GM12878 (cell line): ENCODE measurements at regions not wholly inside any gene's neighbourhood (a gene's known extent, or its start where the extent isn't known, plus 50 kb on each side); places are given as distances from the start of the nearest gene placed in this dataset.

Source experiments
- ATAC-seq: fragments of 200-7000 bp; cut with Tn5 transposase; 3 replicates; pipeline ENCODE4 v1.9.1; 2020; ENCODE audit warnings: mild to moderate bottlenecking, moderate library complexity
- BruUV-seq: library from RNA; stranded (reverse); fragments of 400-500 nt; replicated peaks from 2 replicates; lab custom pipeline; 2021; lab: Mats Ljungman, UMichigan
- CTCF ChIA-PET: fragments of 300-600 bp; sonication (Branson Sonifier 250); formaldehyde crosslinking; extraction: SDS; loops from one replicate; lab custom pipeline; 2021; ENCODE audit warnings: inconsistent platforms; lab: Yijun Ruan, JAX
- POLR2A ChIA-PET: fragments of 350-600 bp; formaldehyde crosslinking; extraction: SDS; loops from one replicate; lab custom pipeline; 2021; ENCODE audit warnings: inconsistent platforms; lab: Charles Lee
- RAD21 ChIA-PET: fragments of 300-600 bp; sonication (Branson Sonifier 250); formaldehyde crosslinking; loops from one replicate; lab custom pipeline; 2023; ENCODE audit warnings: antibody characterized with exemption; ENCODE audit not compliant: unreplicated experiment; lab: Charles Lee
- SMC1A ChIA-PET: fragments of 300-600 bp; sonication (Branson Sonifier 250); formaldehyde crosslinking; loops from one replicate; lab custom pipeline; 2023; ENCODE audit not compliant: unreplicated experiment, uncharacterized antibody; lab: Charles Lee
- DNase-seq: peaks from one replicate; pipeline ENCODE4 v3.0.0-alpha.2; 2011; ENCODE audit warnings: low read depth, low spot score
- FAIRE-seq: peaks from 3 replicates; lab custom pipeline; 2011; peaks lifted over from hg19 to GRCh38; lab: Jason Lieb, UNC
- H2AFZ ChIP-seq: 2 replicates; pipeline ENCODE4 v1.6.0; 2011; ENCODE audit warnings: low read depth, low read length, control low read depth; ENCODE audit not compliant: control insufficient read depth
- H3K27ac ChIP-seq: 2 replicates; pipeline ENCODE4 v1.5.1; 2011; ENCODE audit warnings: control low read depth; ENCODE audit not compliant: control insufficient read depth, insufficient read depth
- H3K27me3 ChIP-seq, 2 experiments: replicated peaks in 1 of 2; 2 replicates each; pipeline versions ENCODE4 v1.6.0 to v1.6.1; 2011; ENCODE audit warnings: low read length in 1 of 2; ENCODE audit not compliant: control insufficient read depth in 2 of 2, insufficient read depth in 2 of 2
- H3K36me3 ChIP-seq, 2 experiments: 2 replicates each; pipeline ENCODE4 v1.5.1; 2011; ENCODE audit warnings: low read length in 1 of 2; ENCODE audit not compliant: control insufficient read depth in 2 of 2, insufficient read depth in 2 of 2
- H3K4me1 ChIP-seq: 2 replicates; pipeline ENCODE4 v1.6.1; 2011; ENCODE audit warnings: mild to moderate bottlenecking, low read length, moderate library complexity, mixed read lengths; ENCODE audit not compliant: control insufficient read depth, insufficient read depth
- H3K4me2 ChIP-seq: 2 replicates; pipeline ENCODE4 v1.6.0; 2011; ENCODE audit warnings: control low read depth; ENCODE audit not compliant: control insufficient read depth, insufficient read depth
- H3K4me3 ChIP-seq: fragments of 200-600 bp; sonication (generic); 2 replicates; pipeline ENCODE4 v1.5.1; 2016
- H3K79me2 ChIP-seq: 2 replicates; pipeline ENCODE4 v1.6.0; 2011; ENCODE audit warnings: low read length; ENCODE audit not compliant: control insufficient read depth, insufficient read depth
- H3K9ac ChIP-seq: 2 replicates; pipeline ENCODE4 v1.8.0; 2011; ENCODE audit warnings: low read length, control low read depth, mixed read lengths; ENCODE audit not compliant: control insufficient read depth, insufficient read depth
- H3K9me3 ChIP-seq: replicated peaks from 3 replicates; pipeline ENCODE4 v1.5.1; 2011; ENCODE audit warnings: mild to moderate bottlenecking, low read length; ENCODE audit not compliant: control insufficient read depth, insufficient read depth
- H4K20me1 ChIP-seq: 2 replicates; pipeline ENCODE4 v1.6.0; 2011; ENCODE audit not compliant: control insufficient read depth, insufficient read depth
- BACH1 ChIP-seq: fragments of 450-650 bp; IDR thresholded peaks from 2 replicates; pipeline ENCODE4 v1.6.1; 2017; ENCODE audit warnings: mild to moderate bottlenecking, borderline replicate concordance
- BCL11A ChIP-seq: IDR thresholded peaks from 2 replicates; pipeline ENCODE4 v1.6.1; 2011; ENCODE audit warnings: low read depth, low read length
- CHD4 ChIP-seq: fragments of 200-600 bp; sonication (generic); IDR thresholded peaks from 2 replicates; pipeline ENCODE4 v1.6.1; 2016; ENCODE audit warnings: mild to moderate bottlenecking
- EED ChIP-seq: sonication (generic); IDR thresholded peaks from 2 replicates; pipeline ENCODE4 v1.6.1; 2016; ENCODE audit warnings: antibody characterized with exemption, low read depth
- HDAC2 ChIP-seq: fragments of 200-600 bp; sonication (generic); IDR thresholded peaks from 2 replicates; pipeline ENCODE4 v1.6.1; 2017
- KDM1A ChIP-seq: fragments of 200-600 bp; sonication (generic); IDR thresholded peaks from 2 replicates; pipeline ENCODE4 v1.6.1; 2016; ENCODE audit warnings: borderline replicate concordance
- MYB ChIP-seq: fragments of 150-350 bp; IDR thresholded peaks from 2 replicates; pipeline ENCODE4 v1.6.1; 2014; ENCODE audit warnings: mild to moderate bottlenecking, low read depth, low read length, borderline replicate concordance
- NFXL1 ChIP-seq: fragments of 450-650 bp; IDR thresholded peaks from 2 replicates; pipeline ENCODE4 v1.6.1; 2017; ENCODE audit warnings: antibody characterized with exemption, mild to moderate bottlenecking, borderline replicate concordance
- PAX5 ChIP-seq: IDR thresholded peaks from 2 replicates; pipeline ENCODE4 v1.6.1; 2011; ENCODE audit warnings: low read depth, low read length, borderline replicate concordance
- POU2F2 ChIP-seq: IDR thresholded peaks from 3 replicates; pipeline ENCODE4 v1.6.1; 2011; ENCODE audit warnings: low read depth, mild to moderate bottlenecking, low read length, borderline replicate concordance
- RUNX3 ChIP-seq: IDR thresholded peaks from 2 replicates; pipeline ENCODE4 v1.6.1; 2012; ENCODE audit warnings: low read length, inconsistent platforms
- SPI1 ChIP-seq: IDR thresholded peaks from 2 replicates; pipeline ENCODE4 v1.6.1; 2011; ENCODE audit warnings: low read depth, mild to moderate bottlenecking, low read length, moderate library complexity, borderline replicate concordance; ENCODE audit not compliant: insufficient read depth
- ZNF24 ChIP-seq: fragments of 450-650 bp; IDR thresholded peaks from 2 replicates; pipeline ENCODE4 v1.6.1; 2017; ENCODE audit warnings: antibody characterized with exemption, mild to moderate bottlenecking
- whole genome bisulfite sequencing: methylation state at CpG from one replicate; pipeline ENCODE4 v1.1.6; 2016; ENCODE audit warnings: low lambda C conversion rate; ENCODE audit not compliant: insufficient replicate concordance, insufficient coverage; ENCODE audit errors: missing lambda C conversion rate; 5-methylcytosine and 5-hydroxymethylcytosine counted together
- in situ Hi-C: fragments of 300-500 bp; cut with MboI; formaldehyde crosslinking; loops from 9 replicates; pipeline ENCODE4 v1.14.3; 2018; ENCODE audit warnings: mixed read lengths
- intact Hi-C: fragments of 100-400 bp; cut with micrococcal nuclease; formaldehyde crosslinking; loops from one replicate; pipeline ENCODE4 v1.14.2; 2022; ENCODE audit not compliant: unreplicated experiment
- TF ChIP-seq, protein P1 (sequence below): fragments of 450-650 bp; formaldehyde crosslinking; IDR thresholded peaks from 2 replicates; pipeline ENCODE4 v1.4.0; 2020; ENCODE audit warnings: mild to moderate bottlenecking, moderate library complexity

GRCh38 chr3:14283092-14283812, 104.6 kb downstream of the LSM3 start (continued):
- TF ChIP-seq ZNF24 (no peak), HDAC2 (no peak), SPI1 (no peak), KDM1A (no peak), PAX5 (no peak), EED (no peak), BACH1 (no peak)
- TF ChIP-seq, protein P1, sequence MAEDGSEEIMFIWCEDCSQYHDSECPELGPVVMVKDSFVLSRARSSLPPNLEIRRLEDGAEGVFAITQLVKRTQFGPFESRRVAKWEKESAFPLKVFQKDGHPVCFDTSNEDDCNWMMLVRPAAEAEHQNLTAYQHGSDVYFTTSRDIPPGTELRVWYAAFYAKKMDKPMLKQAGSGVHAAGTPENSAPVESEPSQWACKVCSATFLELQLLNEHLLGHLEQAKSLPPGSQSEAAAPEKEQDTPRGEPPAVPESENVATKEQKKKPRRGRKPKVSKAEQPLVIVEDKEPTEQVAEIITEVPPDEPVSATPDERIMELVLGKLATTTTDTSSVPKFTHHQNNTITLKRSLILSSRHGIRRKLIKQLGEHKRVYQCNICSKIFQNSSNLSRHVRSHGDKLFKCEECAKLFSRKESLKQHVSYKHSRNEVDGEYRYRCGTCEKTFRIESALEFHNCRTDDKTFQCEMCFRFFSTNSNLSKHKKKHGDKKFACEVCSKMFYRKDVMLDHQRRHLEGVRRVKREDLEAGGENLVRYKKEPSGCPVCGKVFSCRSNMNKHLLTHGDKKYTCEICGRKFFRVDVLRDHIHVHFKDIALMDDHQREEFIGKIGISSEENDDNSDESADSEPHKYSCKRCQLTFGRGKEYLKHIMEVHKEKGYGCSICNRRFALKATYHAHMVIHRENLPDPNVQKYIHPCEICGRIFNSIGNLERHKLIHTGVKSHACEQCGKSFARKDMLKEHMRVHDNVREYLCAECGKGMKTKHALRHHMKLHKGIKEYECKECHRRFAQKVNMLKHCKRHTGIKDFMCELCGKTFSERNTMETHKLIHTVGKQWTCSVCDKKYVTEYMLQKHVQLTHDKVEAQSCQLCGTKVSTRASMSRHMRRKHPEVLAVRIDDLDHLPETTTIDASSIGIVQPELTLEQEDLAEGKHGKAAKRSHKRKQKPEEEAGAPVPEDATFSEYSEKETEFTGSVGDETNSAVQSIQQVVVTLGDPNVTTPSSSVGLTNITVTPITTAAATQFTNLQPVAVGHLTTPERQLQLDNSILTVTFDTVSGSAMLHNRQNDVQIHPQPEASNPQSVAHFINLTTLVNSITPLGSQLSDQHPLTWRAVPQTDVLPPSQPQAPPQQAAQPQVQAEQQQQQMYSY: no peak

GRCh38 chr3:14283813-14284438, 105.3 kb downstream of the LSM3 start:
- H2AFZ ChIP-seq: no peak overlapping the region
- no TSS peak for BruUV-seq
- no peaks in the 10 kb centered on the region for H3K79me2 ChIP-seq
- no peak overlapping the region for H3K27ac ChIP-seq
- no peaks in the 10 kb centered on the region for H3K36me3 ChIP-seq
- no peaks in the 10 kb centered on the region for H3K9me3 ChIP-seq
- no peaks in the 10 kb centered on the region for H3K4me1 ChIP-seq
- peaks cover 2 to 4% of the 10 kb centered on the region in 2 experiments; a peak in 2 of 4 replicates for H3K27me3 ChIP-seq
- ATAC-seq (no peak), FAIRE-seq (no peak), DNase-seq (no peak)
- in situ Hi-C loops (no loop called here), intact Hi-C loops (no loop called here)
- ChIA-PET RAD21 (no interaction called here), POLR2A (no interaction called here), CTCF (interaction anchor here (0.7 kb wide), 1 partner anchor 224 kb away, joined by 3 read pairs; no protein-coding TSS in a partner anchor), SMC1A (no interaction called here)
- H3K4me3 ChIP-seq: no peak overlapping the region
- TF ChIP-seq RUNX3: no peak
- TF ChIP-seq POU2F2: no peak
- no peak for TF ChIP-seq NFXL1
- TF ChIP-seq CHD4: no peak
- TF ChIP-seq MYB: no peak
- no peak for TF ChIP-seq BCL11A
- H3K4me2 ChIP-seq: no peak overlapping the region
- 30% methylated on average over 4 of the region's 4 CpGs for WGBS
- H3K9ac ChIP-seq: no peak overlapping the region
- no peaks in the 10 kb centered on the region for H4K20me1 ChIP-seq
